Breast epithelium (tissue), 4 donors: ENCODE measurements at regions not wholly inside any gene's neighbourhood (a gene's known extent, or its start where the extent isn't known, plus 50 kb on each side); places are given as distances from the start of the nearest gene placed in this dataset.
A peak's percentile ranks its signal among the peaks of the same experiment; 100 is the strongest.

Experiments
- DNase-seq, 2 donors: peaks; one replicate each; pipeline ENCODE4 v3.0.0-alpha.2; 2019; ENCODE audit warnings: low spot score in 2 of 2
- H3K27ac ChIP-seq, 2 donors: fragments of 200-600 bp; sonication (generic) in 1 of 2; one replicate each; pipeline ENCODE4 v1.5.1; 2016 to 2019; ENCODE audit warnings: mild to moderate bottlenecking in 1 of 2
- H3K27me3 ChIP-seq, 2 donors: fragments of 200-600 bp; sonication (generic) in 1 of 2; one replicate each; pipeline versions ENCODE4 v1.5.1 to v1.6.0; 2017 to 2019; ENCODE audit warnings: control low read depth in 1 of 2, mild to moderate bottlenecking in 1 of 2
- H3K36me3 ChIP-seq: fragments of 200-600 bp; one replicate; pipeline ENCODE4 v1.5.1; 2019
- H3K4me1 ChIP-seq, 2 donors: fragments of 200-600 bp; sonication (generic); one replicate each; pipeline ENCODE4 v1.5.1; 2016 to 2019; ENCODE audit warnings: control low read depth in 1 of 2
- H3K4me3 ChIP-seq, 3 donors: fragments of 200-600 bp; sonication (generic); 1 replicate in 2 of 3; 2 replicates in 1 of 3; pipeline ENCODE4 v1.5.1; 2016 to 2019; ENCODE audit warnings: mild to moderate bottlenecking in 3 of 3, moderate library complexity in 2 of 3
- H3K9me3 ChIP-seq, 2 donors: fragments of 200-600 bp; sonication (generic) in 1 of 2; one replicate each; pipeline ENCODE4 v1.5.1; 2016 to 2019; ENCODE audit warnings: control low read depth in 1 of 2
- POLR2A ChIP-seq: fragments of 450-650 bp; IDR thresholded peaks from one replicate; pipeline ENCODE4 v1.6.1; 2016; ENCODE audit warnings: antibody characterized with exemption, mild to moderate bottlenecking, moderate library complexity
- POLR2AphosphoS5 ChIP-seq, 3 donors: sonication (generic); formaldehyde crosslinking; IDR thresholded peaks; one replicate each; pipeline ENCODE4 v1.6.1; 2017; ENCODE audit warnings: antibody characterized with exemption in 3 of 3
- intact Hi-C: fragments of 100-400 bp; cut with DNase I; formaldehyde crosslinking; loops from one replicate; pipeline ENCODE4 v1.15.1; 2023; ENCODE audit warnings: low total_unique reads
- TF ChIP-seq, protein P1 (sequence below), 3 donors: fragments of 450-650 bp; IDR thresholded peaks; one replicate each; pipeline ENCODE4 v1.5.1; 2016 to 2017; ENCODE audit warnings: antibody characterized with exemption in 3 of 3, mild to moderate bottlenecking in 3 of 3, moderate library complexity in 3 of 3

DNA sequence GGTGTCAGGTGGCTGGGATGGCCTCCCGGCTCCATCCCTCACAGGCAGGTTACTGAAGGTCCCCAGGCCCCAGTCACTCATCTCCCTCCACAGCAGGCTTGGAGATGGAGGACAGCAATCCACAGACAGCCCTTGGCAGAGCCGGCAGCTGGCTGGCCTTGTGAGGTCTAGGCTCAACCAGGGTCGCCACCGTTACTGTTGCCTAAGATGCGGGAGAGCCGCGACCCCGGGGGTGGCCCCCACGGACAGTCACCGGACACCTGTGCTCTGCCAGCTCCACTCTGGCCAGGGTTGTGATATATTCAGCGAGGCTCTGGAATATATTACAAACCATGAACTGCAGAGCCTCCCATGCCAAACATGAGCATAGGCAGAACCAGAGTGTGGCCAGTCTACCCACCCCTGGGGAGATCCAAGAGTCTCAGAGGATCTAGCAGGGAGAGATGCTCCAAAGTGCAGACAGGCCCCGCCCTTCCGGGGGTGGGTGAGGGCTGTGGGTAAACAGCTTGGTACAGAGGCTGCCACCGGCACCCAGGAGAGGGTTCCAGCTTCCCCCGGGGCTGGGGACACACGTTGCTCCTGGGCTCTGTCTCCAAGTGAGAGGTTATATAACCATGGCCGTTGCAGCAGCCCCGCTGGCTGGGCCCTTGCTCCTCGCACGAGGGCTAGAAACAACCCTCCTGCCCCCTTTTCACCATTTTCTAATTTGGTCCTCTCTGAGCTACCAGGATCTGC, 55.9 kb upstream of the DIO3 start:
- intact Hi-C loops, result no loop called here
- H3K4me3 ChIP-seq, result no peak overlapping the region
- peaks cover 4 to 10% of the 10 kb centered on the region in 2 donors for H3K9me3 ChIP-seq
- H3K36me3 ChIP-seq, result no peaks in the 10 kb centered on the region
- peak in 1 of 2 donors; percentile 51 for DNase-seq
- no peak overlapping the region for H3K27ac ChIP-seq
- H3K27me3 ChIP-seq, result peaks cover 0 to 6% of the 10 kb centered on the region in 2 donors
- no peak for TF ChIP-seq POLR2A
- no peak for TF ChIP-seq POLR2AphosphoS5 (IDR thresholded peaks at IDR 0.05)
- TF ChIP-seq, protein P1, sequence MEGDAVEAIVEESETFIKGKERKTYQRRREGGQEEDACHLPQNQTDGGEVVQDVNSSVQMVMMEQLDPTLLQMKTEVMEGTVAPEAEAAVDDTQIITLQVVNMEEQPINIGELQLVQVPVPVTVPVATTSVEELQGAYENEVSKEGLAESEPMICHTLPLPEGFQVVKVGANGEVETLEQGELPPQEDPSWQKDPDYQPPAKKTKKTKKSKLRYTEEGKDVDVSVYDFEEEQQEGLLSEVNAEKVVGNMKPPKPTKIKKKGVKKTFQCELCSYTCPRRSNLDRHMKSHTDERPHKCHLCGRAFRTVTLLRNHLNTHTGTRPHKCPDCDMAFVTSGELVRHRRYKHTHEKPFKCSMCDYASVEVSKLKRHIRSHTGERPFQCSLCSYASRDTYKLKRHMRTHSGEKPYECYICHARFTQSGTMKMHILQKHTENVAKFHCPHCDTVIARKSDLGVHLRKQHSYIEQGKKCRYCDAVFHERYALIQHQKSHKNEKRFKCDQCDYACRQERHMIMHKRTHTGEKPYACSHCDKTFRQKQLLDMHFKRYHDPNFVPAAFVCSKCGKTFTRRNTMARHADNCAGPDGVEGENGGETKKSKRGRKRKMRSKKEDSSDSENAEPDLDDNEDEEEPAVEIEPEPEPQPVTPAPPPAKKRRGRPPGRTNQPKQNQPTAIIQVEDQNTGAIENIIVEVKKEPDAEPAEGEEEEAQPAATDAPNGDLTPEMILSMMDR (IDR thresholded peaks at IDR 0.05), result no peak
- no peaks in the 10 kb centered on the region for H3K4me1 ChIP-seq

DNA sequence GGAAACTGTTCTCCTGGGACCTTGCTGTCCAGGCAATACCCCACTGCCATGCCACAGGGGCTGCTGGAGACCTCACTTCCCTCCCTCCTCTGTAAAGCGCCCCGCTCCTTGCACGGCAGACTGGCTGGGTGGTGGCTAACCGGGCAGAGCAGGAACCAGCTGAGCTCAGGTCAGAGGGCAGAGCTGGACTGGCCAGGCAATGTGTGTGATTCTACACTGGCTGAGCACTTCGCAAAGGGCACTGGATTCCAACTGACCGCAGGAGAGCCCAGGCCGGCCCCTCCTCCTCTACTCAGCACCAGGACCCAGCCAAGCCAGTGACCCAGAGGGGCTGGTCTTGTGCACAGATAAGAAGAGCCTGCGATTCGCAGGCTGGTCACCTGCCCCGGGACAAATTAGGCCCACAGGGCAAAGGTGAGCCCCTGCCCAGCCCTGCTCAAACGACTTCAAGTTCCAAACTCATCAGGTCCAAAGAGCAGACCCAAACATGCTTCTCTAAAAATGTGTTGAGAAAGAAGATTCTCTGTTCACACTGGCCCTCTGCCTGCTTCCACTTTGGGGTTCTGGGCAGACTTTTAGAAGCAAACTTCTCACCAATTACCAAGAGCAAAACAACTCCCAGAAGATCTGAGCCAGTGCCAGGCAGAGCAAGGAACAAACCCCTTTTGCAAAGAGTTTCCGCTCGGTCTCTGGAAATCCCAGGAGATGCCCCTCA, 54.9 kb upstream of the DIO3 start:
- H3K9me3 ChIP-seq, result peaks cover 4 to 10% of the 10 kb centered on the region in 2 donors
- TF ChIP-seq POLR2A (no peak), POLR2AphosphoS5 (IDR thresholded peaks at IDR 0.05) (no peak)
- TF ChIP-seq, protein P1 (IDR thresholded peaks at IDR 0.05), result no peak
- H3K4me1 ChIP-seq, result no peaks in the 10 kb centered on the region
- peaks cover 0 to 6% of the 10 kb centered on the region in 2 donors for H3K27me3 ChIP-seq
- intact Hi-C loops, result no loop called here
- H3K36me3 ChIP-seq, result no peaks in the 10 kb centered on the region
- DNase-seq, result peak in 1 of 2 donors; percentile 43
- H3K4me3 ChIP-seq, result no peak overlapping the region
- no peak overlapping the region for H3K27ac ChIP-seq

DNA sequence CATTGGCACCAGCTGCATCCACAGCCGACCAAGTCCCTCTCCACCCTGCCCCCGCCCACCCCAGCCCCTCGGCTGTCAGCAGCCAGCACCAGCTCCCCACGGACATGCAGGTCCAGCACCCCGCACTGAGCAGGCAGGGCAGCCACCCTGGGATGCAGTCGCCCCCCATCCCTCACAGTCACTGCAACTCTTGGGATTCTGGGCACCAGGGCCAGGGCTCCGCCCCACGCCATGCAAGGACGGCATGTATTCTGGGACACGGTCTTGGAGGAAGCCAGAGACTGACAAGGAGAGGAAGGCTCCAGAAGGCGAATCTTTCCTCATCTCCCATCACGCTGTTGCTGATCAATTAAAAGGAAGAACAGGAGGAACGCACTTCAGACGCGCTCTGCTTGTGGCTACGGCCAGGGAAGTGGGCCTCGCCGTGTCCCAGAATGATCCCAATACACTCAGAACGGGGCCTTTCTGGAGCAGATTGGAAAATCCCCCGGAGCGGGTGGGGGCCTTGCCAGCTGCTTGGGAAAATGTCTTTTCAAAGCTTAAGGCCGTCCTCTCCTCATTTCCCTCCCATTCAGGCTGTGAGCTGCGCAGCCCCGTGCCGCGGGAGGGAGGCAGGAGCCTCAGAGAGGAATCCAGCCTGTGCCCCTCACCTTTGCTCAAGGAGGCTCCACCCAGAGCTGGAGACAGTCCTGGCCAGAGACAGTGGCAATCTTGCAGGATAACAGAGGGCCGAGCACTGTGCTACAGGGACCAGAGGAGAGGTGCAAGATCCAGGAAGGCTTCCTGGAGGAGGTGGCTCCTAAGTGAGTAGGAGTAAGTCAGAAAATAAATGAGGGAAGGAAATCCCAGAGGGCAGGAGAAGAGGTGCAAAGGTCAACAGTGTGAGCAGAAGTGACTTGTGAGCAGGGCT, 54.1 kb upstream of the DIO3 start:
- peaks cover 4 to 10% of the 10 kb centered on the region in 2 donors for H3K9me3 ChIP-seq
- intact Hi-C loops, result no loop called here
- no peaks in the 10 kb centered on the region for H3K36me3 ChIP-seq
- DNase-seq, result peak in 1 of 2 donors; percentile 44
- H3K4me3 ChIP-seq, result no peak overlapping the region
- no peaks in the 10 kb centered on the region for H3K4me1 ChIP-seq
- no peaks in the 10 kb centered on the region for H3K27me3 ChIP-seq
- peak overlapping the region in 1 of 2 donors; percentile 38 for H3K27ac ChIP-seq
- TF ChIP-seq, protein P1 (IDR thresholded peaks at IDR 0.05), result no peak
- TF ChIP-seq POLR2AphosphoS5 (IDR thresholded peaks at IDR 0.05), result no peak
- no peak for TF ChIP-seq POLR2A

DNA sequence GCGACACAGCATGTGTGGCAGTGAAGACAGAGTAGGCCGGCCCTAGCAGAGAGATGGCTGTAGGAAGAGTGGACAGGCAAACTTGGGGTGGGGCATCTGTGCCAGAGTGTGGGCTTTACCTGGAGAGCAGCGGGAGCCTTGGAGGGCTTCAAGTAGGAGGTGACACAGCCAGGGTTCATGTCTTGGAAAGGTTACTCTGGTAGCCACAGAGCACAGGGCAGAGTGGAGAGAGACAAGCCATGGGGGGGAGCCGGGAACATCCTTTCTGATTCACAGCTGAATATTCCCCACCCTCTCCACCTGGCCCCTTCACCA, 53.5 kb upstream of the DIO3 start:
- intact Hi-C loops, result no loop called here
- no peaks in the 10 kb centered on the region for H3K27me3 ChIP-seq
- H3K4me1 ChIP-seq, result no peaks in the 10 kb centered on the region
- H3K27ac ChIP-seq, result no peak overlapping the region
- no peaks in the 10 kb centered on the region for H3K36me3 ChIP-seq
- no peak overlapping the region for H3K4me3 ChIP-seq
- TF ChIP-seq POLR2A (no peak), POLR2AphosphoS5 (IDR thresholded peaks at IDR 0.05) (no peak)
- TF ChIP-seq, protein P1 (IDR thresholded peaks at IDR 0.05), result no peak
- peak in 1 of 2 donors; percentile 43 for DNase-seq
- peaks cover 4 to 10% of the 10 kb centered on the region in 2 donors for H3K9me3 ChIP-seq
